Subcutaneous adipose tissue (tissue), 1 donor: ENCODE measurements at regions not wholly inside any gene's neighbourhood (a gene's known extent, or its start where the extent isn't known, plus 50 kb on each side); places are given as distances from the start of the nearest gene placed in this dataset.

ENCODE experiments used
- CTCF ChIP-seq: fragments of 450-650 bp; IDR thresholded peaks from one replicate; pipeline ENCODE4 v1.5.1; 2016; ENCODE audit warnings: low read depth, mild to moderate bottlenecking, control low read depth, antibody characterized with exemption, moderate library complexity

- no peak for TF ChIP-seq CTCF
Measured at GRCh38 chr20:55626716-55627115, 378.6 kb downstream of the CBLN4 start.

- no peak for TF ChIP-seq CTCF
Measured at GRCh38 chr20:55616367-55616766, 389.0 kb downstream of the CBLN4 start.

GRCh38 chr20:55615818-55616217 lies 389.5 kb downstream of the CBLN4 start:
- no peak for TF ChIP-seq CTCF

- no peak for TF ChIP-seq CTCF
Measured at GRCh38 chr20:55614220-55614757, 391.0 kb downstream of the CBLN4 start.

- no peak for TF ChIP-seq CTCF
Measured at GRCh38 chr20:55610756-55611155, 394.6 kb downstream of the CBLN4 start.

GRCh38 chr20:55605594-55605993 lies 399.7 kb downstream of the CBLN4 start:
- TF ChIP-seq CTCF = no peak

GRCh38 chr20:55597526-55597925 lies 407.8 kb downstream of the CBLN4 start:
- TF ChIP-seq CTCF = no peak
